ENCODE measurements at regions not wholly inside any gene's neighbourhood (a gene's known extent, or its start where the extent isn't known, plus 50 kb on each side); places are given as distances from the start of the nearest gene placed in this dataset.

- Histone ChIP-seq H3K4ac (replicated peaks; ENCODE audit: insufficient read length, low read depth, low read length) (no peak overlapping the region), H3K9me3 (ENCODE audit: insufficient read depth in 2 of 2, low read depth in 1 of 2, low read length in 1 of 2) (no peaks in the 10 kb centered on the region; a peak in 1 of 4 replicates), H4K20me1 (replicated peaks in 1 of 2; ENCODE audit: control insufficient read depth in 1 of 2, insufficient read depth in 2 of 2, low read length in 2 of 2) (no peaks in the 10 kb centered on the region), H3K79me1 (ENCODE audit: low read depth, low read length) (no peaks in the 10 kb centered on the region), H4K8ac (ENCODE audit: extremely low read depth, insufficient read depth, low read length) (no peak overlapping the region), H3K14ac (ENCODE audit: insufficient read length) (no peak overlapping the region), H3K4me1 (replicated peaks in 1 of 4; ENCODE audit: control insufficient read depth in 3 of 4, insufficient read depth in 4 of 4, low read length in 3 of 4) (no peaks in the 10 kb centered on the region), H3K4me3 (ENCODE audit: extremely low read depth in 1 of 4, insufficient read depth in 2 of 4, low read depth in 3 of 4, low read length in 4 of 4) (no peak overlapping the region), H3K79me2 (ENCODE audit: control insufficient read depth in 1 of 2, insufficient read depth in 2 of 2, low read length in 2 of 2) (no peaks in the 10 kb centered on the region), H2BK20ac (ENCODE audit: low read length) (no peak overlapping the region), H3K18ac (ENCODE audit: extremely low read depth, low read length) (no peak overlapping the region), H2BK12ac (ENCODE audit: low read depth, low read length) (no peak overlapping the region), H2BK15ac (ENCODE audit: low read length) (no peak overlapping the region), H3K23ac (ENCODE audit: insufficient read length) (no peak overlapping the region), H3K4me2 (ENCODE audit: insufficient read depth in 1 of 2, low read depth in 2 of 2, low read length in 2 of 2) (no peak overlapping the region), H2BK5ac (ENCODE audit: low read depth, low read length) (no peak overlapping the region), H4K5ac (ENCODE audit: insufficient read length, low read depth, low read length) (no peak overlapping the region), H2AFZ (ENCODE audit: low read length) (no peak overlapping the region), H2AK5ac (ENCODE audit: low read depth, low read length) (no peak overlapping the region), H2BK120ac (replicated peaks; ENCODE audit: low read depth, low read length) (no peak overlapping the region), H3K27ac (ENCODE audit: low read depth, low read length) (no peak overlapping the region), H3K27me3 (replicated peaks in 1 of 4; ENCODE audit: control insufficient read depth in 3 of 4, extremely low read depth in 1 of 4, insufficient read depth in 3 of 4, low read length in 3 of 4) (no peaks in the 10 kb centered on the region), H3K36me3 (ENCODE audit: control insufficient read depth in 2 of 4, insufficient read depth in 4 of 4, low read length in 3 of 4) (no peaks in the 10 kb centered on the region), H3K23me2 (ENCODE audit: low read depth, low read length) (no peaks in the 10 kb centered on the region), H3K56ac (replicated peaks; ENCODE audit: insufficient read length, low read depth, low read length) (no peak overlapping the region), H3K9ac (replicated peaks in 1 of 4; ENCODE audit: extremely low read depth in 1 of 4, low read depth in 3 of 4, low read length in 3 of 4) (no peak overlapping the region), H4K91ac (replicated peaks; ENCODE audit: insufficient read length, low read length) (no peak overlapping the region)
- DNase-seq (ENCODE audit: low read depth in 1 of 2, low spot score in 2 of 2) = no peak
- TF ChIP-seq HDAC6 (IDR thresholded peaks at IDR 0.05; ENCODE audit: low read depth, low read length) (no peak), SRF (IDR thresholded peaks at IDR 0.05; ENCODE audit: low read depth, low read length) (no peak), GABPA (IDR thresholded peaks at IDR 0.05; ENCODE audit: borderline replicate concordance, insufficient read depth, low read length) (no peak), RXRA (IDR thresholded peaks at IDR 0.05; ENCODE audit: insufficient read depth, low read depth, low read length) (no peak), TAF7 (optimal IDR thresholded peaks at IDR 0.05; ENCODE audit: borderline replicate concordance, low read depth, low read length) (no peak), NRF1 (IDR thresholded peaks at IDR 0.05; ENCODE audit: low read depth, low read length) (no peak), KDM1A (IDR thresholded peaks at IDR 0.05; ENCODE audit: borderline replicate concordance, low read length) (no peak), ZNF274 (IDR thresholded peaks at IDR 0.05; ENCODE audit: borderline replicate concordance, extremely low read depth, low read length) (no peak), TCF12 (IDR thresholded peaks at IDR 0.05; ENCODE audit: low read depth, low read length) (no peak), CHD1 (IDR thresholded peaks at IDR 0.05; ENCODE audit: low read depth, low read length) (no peak)
- FAIRE-seq = no peak
- POLR2A ChIA-PET (ENCODE audit: partially characterized antibody) = no interaction called here
- CTCF ChIA-PET (ENCODE audit: partially characterized antibody) = interaction anchor here (0.6 to 1.0 kb wide), 2 partner anchors 16 to 20 kb away, joined by 3 read pairs; no protein-coding TSS in a partner anchor
Measured at GRCh38 chr4:12933760-12934221, 550.3 kb downstream of the RAB28 start.
